Large intestine (tissue), 3 donors: ENCODE measurements at regions not wholly inside any gene's neighbourhood (a gene's known extent, or its start where the extent isn't known, plus 50 kb on each side); places are given as distances from the start of the nearest gene placed in this dataset.

Source experiments
- DNase-seq, 2 donors: peaks; one replicate each; pipeline versions ENCODE4 v3.0.0 to v3.0.0-alpha.2; 2013
- H3K27ac ChIP-seq: one replicate; pipeline ENCODE4 v1.5.1; 2013; ENCODE audit warnings: low read length
- H3K27me3 ChIP-seq: 2 replicates; pipeline ENCODE4 v1.6.1; 2013; ENCODE audit warnings: low read length; ENCODE audit not compliant: control insufficient read depth, insufficient read depth
- H3K36me3 ChIP-seq: 2 replicates; pipeline ENCODE4 v1.6.1; 2013; ENCODE audit warnings: low read length; ENCODE audit not compliant: control insufficient read depth, insufficient read depth
- H3K4me1 ChIP-seq: one replicate; pipeline ENCODE4 v1.6.1; 2013; ENCODE audit warnings: low read length; ENCODE audit not compliant: control insufficient read depth, insufficient read depth
- H3K4me3 ChIP-seq: one replicate; pipeline ENCODE4 v1.5.1; 2013; ENCODE audit warnings: low read length
- H3K9me3 ChIP-seq: one replicate; pipeline ENCODE4 v1.6.1; 2013; ENCODE audit warnings: mild to moderate bottlenecking, low read depth, low read length, moderate library complexity; ENCODE audit not compliant: control insufficient read depth
- WGBS: methylation state at CpG from one replicate; pipeline ENCODE4 v1.1.5; 2013; ENCODE audit warnings: low lambda C conversion rate; ENCODE audit not compliant: insufficient coverage; 5-methylcytosine and 5-hydroxymethylcytosine counted together

- no peak overlapping the region for H3K4me3 ChIP-seq
- H3K4me1 ChIP-seq, result no peaks in the 10 kb centered on the region
- no peak overlapping the region for H3K27ac ChIP-seq
- H3K9me3 ChIP-seq, result no peaks in the 10 kb centered on the region
- H3K36me3 ChIP-seq, result no peaks in the 10 kb centered on the region
- no peaks in the 10 kb centered on the region for H3K27me3 ChIP-seq
- peak in 1 of 2 donors; percentile 5 for DNase-seq
- WGBS, result 100% methylated on average over 1 of the region's 6 CpGs
Measured at GRCh38 chr9:69955536-69956355, 87.9 kb upstream of the MAMDC2 start.

DNA sequence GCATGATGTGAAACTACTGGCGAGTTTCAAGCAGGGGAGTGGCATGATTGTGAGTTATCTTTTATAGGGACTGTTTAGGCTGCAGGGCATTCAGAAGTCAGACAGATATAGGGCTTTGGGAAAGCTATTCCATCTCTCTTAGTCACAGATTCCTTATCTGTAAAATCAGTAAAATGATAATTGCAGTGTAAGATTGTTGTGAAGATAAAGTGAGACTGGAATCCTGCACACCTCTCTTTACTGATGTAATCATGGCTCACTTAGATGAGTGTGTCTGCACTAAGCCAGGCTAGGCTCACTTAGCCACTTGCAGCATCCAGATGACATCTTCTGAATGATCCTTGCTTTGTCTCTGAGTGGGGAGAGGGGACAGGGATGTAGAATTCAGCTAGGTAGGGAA is 81.8 kb upstream of the MAMDC2 start:
- Histone ChIP-seq H3K27me3 (no peaks in the 10 kb centered on the region), H3K36me3 (no peaks in the 10 kb centered on the region), H3K27ac (no peak overlapping the region), H3K4me1 (no peaks in the 10 kb centered on the region), H3K9me3 (no peaks in the 10 kb centered on the region), H3K4me3 (no peak overlapping the region)
- DNase-seq, result no peak
- no CpG with 5 or more reads among the region's 1 CpG for WGBS

- no peaks in the 10 kb centered on the region for H3K4me1 ChIP-seq
- no peaks in the 10 kb centered on the region for H3K36me3 ChIP-seq
- H3K27ac ChIP-seq, result no peak overlapping the region
- no peak for DNase-seq
- H3K9me3 ChIP-seq, result no peaks in the 10 kb centered on the region
- H3K27me3 ChIP-seq, result no peaks in the 10 kb centered on the region
- no peak overlapping the region for H3K4me3 ChIP-seq
- WGBS, result 39% methylated on average over 2 of the region's 9 CpGs
Measured at GRCh38 chr9:69963803-69964202, 79.8 kb upstream of the MAMDC2 start.

DNA sequence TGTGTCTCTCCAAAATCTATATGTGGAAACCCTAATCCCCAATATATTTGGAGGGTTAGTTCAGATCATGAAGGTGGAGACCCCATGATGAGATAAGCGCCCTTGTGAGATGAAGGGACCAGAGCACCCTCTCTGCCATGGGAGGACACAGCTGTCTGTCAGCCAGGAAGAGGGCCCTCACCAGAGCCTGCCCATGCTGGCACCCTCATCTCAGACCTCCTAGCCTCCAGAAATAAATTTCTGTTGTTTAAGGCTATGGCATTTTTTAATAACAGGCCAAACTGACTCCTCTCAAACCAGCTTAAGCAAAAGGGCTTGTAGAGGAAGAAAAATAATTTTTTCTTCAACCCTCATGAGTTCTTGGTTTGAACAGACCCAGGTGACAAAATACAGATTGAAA is 79.2 kb upstream of the MAMDC2 start:
- Histone ChIP-seq H3K27ac (no peak overlapping the region), H3K9me3 (no peaks in the 10 kb centered on the region), H3K4me3 (no peak overlapping the region), H3K36me3 (no peaks in the 10 kb centered on the region), H3K27me3 (no peaks in the 10 kb centered on the region), H3K4me1 (no peaks in the 10 kb centered on the region)
- no CpG with 5 or more reads among the region's 1 CpG for WGBS
- no peak for DNase-seq

GRCh38 chr9:69965416-69966145 is 78.1 kb upstream of the MAMDC2 start:
- no peak overlapping the region for H3K27ac ChIP-seq
- H3K9me3 ChIP-seq, result no peaks in the 10 kb centered on the region
- no peak for DNase-seq
- H3K27me3 ChIP-seq, result no peaks in the 10 kb centered on the region
- no peak overlapping the region for H3K4me3 ChIP-seq
- no peaks in the 10 kb centered on the region for H3K4me1 ChIP-seq
- H3K36me3 ChIP-seq, result no peaks in the 10 kb centered on the region
- no CpG with 5 or more reads among the region's 6 CpGs for WGBS

DNA sequence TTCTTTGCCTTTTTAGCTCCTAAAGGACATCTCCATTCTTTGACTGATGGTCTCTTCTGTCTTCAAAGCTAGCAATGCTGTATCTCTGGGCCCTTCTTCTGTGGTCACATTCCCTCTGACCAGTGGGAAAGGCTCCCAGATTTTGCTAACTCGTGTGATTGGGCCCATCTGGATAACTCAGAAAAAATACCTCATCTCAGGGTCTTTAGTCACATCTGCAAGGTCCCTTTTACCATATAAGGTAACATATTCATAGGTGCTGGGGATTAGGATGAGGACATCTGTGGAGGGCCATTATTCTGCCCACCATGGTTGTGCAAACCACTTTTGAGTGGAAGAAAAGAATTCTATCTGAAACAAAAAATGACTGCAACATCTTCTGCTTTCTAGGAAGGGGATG is 76.3 kb upstream of the MAMDC2 start:
- Histone ChIP-seq H3K36me3 (no peaks in the 10 kb centered on the region), H3K4me3 (no peak overlapping the region), H3K4me1 (no peaks in the 10 kb centered on the region), H3K27me3 (no peaks in the 10 kb centered on the region), H3K27ac (no peak overlapping the region), H3K9me3 (no peaks in the 10 kb centered on the region)
- DNase-seq, result no peak
- 60% methylated on average over 1 of the region's 1 CpG for WGBS

- Histone ChIP-seq H3K27me3 (no peaks in the 10 kb centered on the region), H3K4me3 (no peak overlapping the region), H3K4me1 (no peaks in the 10 kb centered on the region), H3K9me3 (no peaks in the 10 kb centered on the region), H3K36me3 (no peaks in the 10 kb centered on the region), H3K27ac (no peak overlapping the region)
- no CpG with 5 or more reads among the region's 1 CpG for WGBS
- DNase-seq, result no peak
Measured at GRCh38 chr9:69970001-69970533, 73.6 kb upstream of the MAMDC2 start.

DNA sequence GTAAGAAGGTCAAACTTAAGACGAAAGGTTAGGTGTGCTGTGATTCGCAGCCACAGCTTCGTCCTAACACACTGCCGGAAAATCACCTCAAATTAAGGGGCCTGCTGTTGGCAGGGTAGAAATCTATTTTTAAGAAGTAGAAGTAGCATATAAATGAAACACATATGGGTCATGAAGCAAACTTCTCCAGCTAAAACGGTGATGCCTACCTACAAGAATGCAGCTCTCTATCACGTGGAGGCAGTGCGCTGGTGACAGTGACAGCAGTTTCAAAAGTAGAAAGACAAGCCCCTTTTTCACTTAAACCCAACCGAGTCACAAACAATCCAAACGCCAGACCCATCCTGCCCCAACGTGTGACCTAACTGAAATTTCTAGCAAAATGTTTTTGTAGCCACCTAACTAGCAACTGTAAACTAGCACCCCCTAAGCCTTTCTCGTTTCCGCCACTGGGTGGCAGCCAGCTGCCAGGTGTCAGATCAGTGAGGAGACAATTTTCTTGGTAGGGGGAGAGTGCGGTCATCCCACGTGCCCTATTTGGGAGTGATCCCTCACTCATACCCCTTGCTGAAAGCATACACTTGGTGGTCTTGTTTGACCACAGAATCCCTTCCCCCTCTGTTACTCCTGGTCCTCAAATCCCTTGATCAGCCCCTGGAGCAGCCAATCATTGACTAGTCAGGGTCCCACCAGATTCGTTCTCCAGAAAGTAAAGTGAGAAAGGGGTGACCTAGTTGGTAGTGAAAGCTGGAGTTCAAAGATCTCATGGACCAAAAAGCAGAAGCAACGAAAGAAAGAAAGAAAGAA is 71.8 kb upstream of the MAMDC2 start:
- H3K27me3 ChIP-seq, result no peaks in the 10 kb centered on the region
- DNase-seq, result peak; percentile 21 to 26
- 72% methylated on average over 4 of the region's 16 CpGs for WGBS
- H3K9me3 ChIP-seq, result no peaks in the 10 kb centered on the region
- H3K4me1 ChIP-seq, result no peaks in the 10 kb centered on the region
- no peaks in the 10 kb centered on the region for H3K36me3 ChIP-seq
- H3K27ac ChIP-seq, result no peak overlapping the region
- H3K4me3 ChIP-seq, result no peak overlapping the region

GRCh38 chr9:69975681-69976080 is 68.0 kb upstream of the MAMDC2 start:
- WGBS, result 100% methylated on average over 1 of the region's 4 CpGs
- H3K4me1 ChIP-seq, result no peaks in the 10 kb centered on the region
- DNase-seq, result no peak
- H3K27me3 ChIP-seq, result no peaks in the 10 kb centered on the region
- no peak overlapping the region for H3K27ac ChIP-seq
- no peaks in the 10 kb centered on the region for H3K9me3 ChIP-seq
- no peaks in the 10 kb centered on the region for H3K36me3 ChIP-seq
- H3K4me3 ChIP-seq, result no peak overlapping the region

DNA sequence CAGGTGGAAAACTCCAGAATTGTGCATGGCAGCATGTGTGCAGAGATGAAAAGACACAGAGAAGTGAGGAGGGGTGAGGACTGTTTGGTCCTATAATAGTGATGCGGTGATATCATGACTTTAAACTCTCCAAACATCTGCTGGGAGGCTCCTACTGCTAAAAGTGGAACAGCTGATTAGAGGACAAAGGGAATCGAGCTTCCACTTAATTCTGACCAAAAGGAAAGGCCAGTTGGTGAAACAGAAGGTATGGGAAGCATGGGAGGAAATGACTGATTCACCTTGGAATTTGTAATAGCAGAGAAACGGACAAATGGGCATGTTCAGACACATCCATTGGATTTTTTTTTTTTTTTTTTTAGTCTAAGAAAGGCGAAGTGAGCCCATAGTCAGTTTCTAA is 67.5 kb upstream of the MAMDC2 start:
- 60% methylated on average over 1 of the region's 4 CpGs for WGBS
- Histone ChIP-seq H3K27ac (no peak overlapping the region), H3K27me3 (no peaks in the 10 kb centered on the region), H3K36me3 (no peaks in the 10 kb centered on the region), H3K9me3 (no peaks in the 10 kb centered on the region), H3K4me1 (no peaks in the 10 kb centered on the region), H3K4me3 (no peak overlapping the region)
- DNase-seq, result no peak
